GM19455 (cell line): ENCODE measurements at regions not wholly inside any gene's neighbourhood (a gene's known extent, or its start where the extent isn't known, plus 50 kb on each side); places are given as distances from the start of the nearest gene placed in this dataset.

Source experiments
- ATAC-seq: cut with Tn5 transposase; IDR thresholded peaks from one replicate; pipeline ENCODE4 v1.9.1; 2021; ENCODE audit not compliant: unreplicated experiment

GRCh38 chr3:146680617-146681016, 75.5 kb upstream of the PLSCR5 start:
- no peak for ATAC-seq

- ATAC-seq = no peak
These were observed 74.8 kb upstream of the PLSCR5 start for GRCh38 chr3:146679995-146680394.

- no peak for ATAC-seq
These were observed 74.0 kb upstream of the PLSCR5 start for GRCh38 chr3:146679191-146679590.

GRCh38 chr3:146672941-146673340, 67.8 kb upstream of the PLSCR5 start:
- no peak for ATAC-seq

DNA sequence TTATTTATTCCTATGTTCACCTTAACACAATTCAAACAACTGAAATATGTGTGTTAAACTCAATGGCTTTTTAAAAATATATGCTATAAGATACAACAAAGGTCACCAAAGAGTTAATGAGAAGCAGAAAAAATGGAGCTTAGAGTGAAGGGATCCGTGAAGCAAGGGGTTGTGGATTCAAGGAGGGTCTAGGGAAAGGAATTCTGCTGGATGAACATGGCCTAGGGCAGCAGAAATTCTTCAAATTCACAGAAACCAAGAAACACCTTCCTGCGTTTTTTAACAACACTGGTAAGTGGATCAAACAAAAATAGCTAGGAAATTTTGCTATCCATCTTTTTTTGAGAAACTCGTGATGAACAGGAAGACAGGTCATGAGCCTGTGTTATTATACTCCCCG, 59.3 kb upstream of the PLSCR5 start:
- no peak for ATAC-seq

DNA sequence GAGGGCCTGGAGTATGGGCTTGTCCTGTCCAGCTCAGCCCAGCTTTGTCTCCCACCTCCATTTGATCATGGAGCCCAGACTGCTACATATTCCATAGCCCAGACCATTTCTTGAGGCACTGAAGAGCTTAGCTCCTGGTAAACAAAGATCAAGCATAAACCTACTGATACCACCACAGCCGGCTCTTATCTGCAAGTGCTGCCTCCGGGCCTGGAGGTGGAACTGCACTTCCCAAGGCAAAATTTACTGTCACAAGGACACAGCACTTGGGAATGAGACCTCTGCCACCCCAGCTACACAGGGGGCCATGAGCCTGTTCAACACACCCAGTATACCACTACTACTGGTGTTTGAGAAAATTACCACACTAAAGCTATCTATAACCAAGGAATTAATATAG, 53.7 kb upstream of the PLSCR5 start:
- ATAC-seq = no peak

- no peak for ATAC-seq
These were observed 50.3 kb upstream of the PLSCR5 start for GRCh38 chr3:146655333-146655996.
